C4-2B (cell line): ENCODE measurements at regions not wholly inside any gene's neighbourhood (a gene's known extent, or its start where the extent isn't known, plus 50 kb on each side); places are given as distances from the start of the nearest gene placed in this dataset.

Source experiments
- H3K27ac ChIP-seq: fragments of 450-650 bp; 2 replicates; pipeline ENCODE4 v1.5.1; 2017
- CTCF ChIP-seq: fragments of 450-650 bp; conservative IDR thresholded peaks from 2 replicates; pipeline ENCODE4 v1.5.1; 2017; ENCODE audit warnings: mild to moderate bottlenecking
- ZFX ChIP-seq: fragments of 450-650 bp; IDR thresholded peaks from 2 replicates; pipeline ENCODE4 v1.6.1; 2017

- TF ChIP-seq ZFX: no peak
- TF ChIP-seq CTCF: no peak
- H3K27ac ChIP-seq: no peak overlapping the region
Observed at GRCh38 chr11:82117362-82117761, 616.3 kb downstream of the FAM181B start.

- H3K27ac ChIP-seq: no peak overlapping the region
- no peak for TF ChIP-seq CTCF
- no peak for TF ChIP-seq ZFX
Observed at GRCh38 chr11:82105331-82105998, 628.2 kb downstream of the FAM181B start.

- TF ChIP-seq CTCF: no peak
- TF ChIP-seq ZFX: no peak
- no peak overlapping the region for H3K27ac ChIP-seq
Observed at GRCh38 chr11:82092904-82093303, 640.8 kb downstream of the FAM181B start.

- H3K27ac ChIP-seq: no peak overlapping the region
- no peak for TF ChIP-seq CTCF
- TF ChIP-seq ZFX: no peak
Observed at GRCh38 chr11:82089426-82089825, 644.2 kb downstream of the FAM181B start.

- TF ChIP-seq ZFX (no peak), CTCF (no peak)
- H3K27ac ChIP-seq: no peak overlapping the region
Observed at GRCh38 chr11:82085493-82085892, 648.2 kb downstream of the FAM181B start.

GRCh38 chr11:82082976-82083375 is 650.7 kb downstream of the FAM181B start:
- H3K27ac ChIP-seq: no peak overlapping the region
- TF ChIP-seq ZFX (no peak), CTCF (no peak)

- no peak for TF ChIP-seq CTCF
- H3K27ac ChIP-seq: no peak overlapping the region
Observed at GRCh38 chr11:82080160-82080559, 653.5 kb downstream of the FAM181B start.
